ENCODE measurements at regions not wholly inside any gene's neighbourhood (a gene's known extent, or its start where the extent isn't known, plus 50 kb on each side); places are given as distances from the start of the nearest gene placed in this dataset.

DNA sequence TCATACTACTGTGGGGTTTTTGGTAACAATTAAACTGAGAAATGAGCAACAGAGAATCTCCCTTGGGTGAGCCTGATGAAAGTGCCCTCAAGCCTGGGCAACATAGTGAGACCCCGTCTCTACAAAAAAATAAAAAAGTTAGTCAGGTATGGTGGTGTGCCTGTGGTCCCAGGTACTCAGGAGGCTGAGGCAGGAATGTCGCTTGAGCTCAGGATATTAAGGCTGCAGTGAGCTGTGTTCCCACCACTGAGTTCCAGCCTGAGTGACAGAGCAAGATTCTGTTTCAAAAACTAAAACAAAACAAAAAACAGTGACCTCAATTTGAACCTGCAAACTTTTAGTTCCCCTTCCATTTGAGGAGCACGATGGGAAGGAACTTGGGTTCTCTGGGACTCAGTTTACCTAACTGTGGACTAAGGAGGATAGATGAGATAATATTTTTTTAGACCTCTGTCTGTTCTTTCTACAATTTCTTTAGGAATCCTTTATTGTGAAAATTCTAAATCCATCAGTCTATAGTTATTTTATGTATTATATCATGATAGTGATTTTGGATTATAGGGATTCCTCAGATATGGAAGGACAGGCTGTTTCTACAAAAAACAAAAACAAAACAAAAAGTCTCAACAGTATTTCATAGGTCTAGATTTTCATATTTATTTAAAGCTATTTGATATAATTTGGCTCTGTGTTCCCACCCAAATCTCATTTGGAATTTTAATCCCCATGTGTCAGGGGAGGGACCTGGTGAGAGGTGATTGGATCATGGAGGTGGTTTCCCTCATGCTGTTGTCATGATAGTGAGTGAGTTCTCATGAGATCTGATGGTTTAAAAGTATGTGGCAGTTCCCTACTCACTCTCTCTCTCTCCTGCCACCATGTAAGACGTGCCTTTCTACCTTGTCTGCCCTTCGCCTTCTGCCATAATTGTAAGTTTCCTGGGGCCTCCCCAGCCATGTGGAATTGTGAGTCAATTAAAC lies 178.6 kb downstream of the MYCN start:
- no peak for DNase-seq (ENCODE audit: low spot score)

DNA sequence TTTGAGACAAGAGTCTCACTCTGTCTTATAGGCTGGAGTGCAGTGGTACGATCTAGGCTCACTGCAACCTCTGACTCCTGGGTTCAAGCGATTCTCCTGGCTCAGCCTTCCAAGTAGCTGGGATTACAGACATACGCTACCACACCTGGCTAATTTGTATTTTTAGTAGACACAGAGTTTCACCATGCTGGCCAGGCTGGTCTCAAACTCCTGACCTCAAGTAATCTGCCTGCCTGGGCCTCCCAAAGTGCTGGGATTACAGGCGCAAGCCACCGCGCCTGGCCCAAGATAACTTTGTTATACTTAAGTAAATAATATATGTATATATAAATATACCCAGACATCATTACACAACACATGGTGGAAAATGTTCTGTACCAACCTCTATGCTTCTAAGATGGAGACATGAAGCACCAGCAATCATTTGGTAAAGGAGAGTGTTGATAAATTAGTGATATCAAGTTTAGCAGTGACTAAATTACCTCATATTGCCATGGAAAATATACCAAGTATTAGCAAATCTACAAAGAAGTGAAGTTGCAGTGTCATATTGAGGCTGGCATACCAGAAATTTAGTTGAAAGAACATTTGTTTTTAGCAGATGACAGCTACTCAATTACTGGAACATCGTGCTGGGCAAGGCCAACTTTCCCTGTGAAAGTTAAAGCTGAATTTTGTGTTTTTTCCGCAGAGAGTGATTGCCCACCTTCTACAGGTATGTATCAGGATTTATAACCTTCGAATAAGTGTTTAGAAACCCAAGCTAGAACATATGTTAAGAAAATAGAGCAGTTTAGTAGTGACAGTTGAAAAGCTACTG lies 177.7 kb downstream of the MYCN start:
- no peak for DNase-seq (ENCODE audit: low spot score)

- DNase-seq (ENCODE audit: low spot score), result no peak
Observed at GRCh38 chr2:16117021-16117700, 176.8 kb downstream of the MYCN start.

- no peak for DNase-seq (ENCODE audit: low spot score)
Observed at GRCh38 chr2:16115881-16116830, 175.8 kb downstream of the MYCN start.

- no peak for DNase-seq (ENCODE audit: low spot score)
Observed at GRCh38 chr2:16115291-16115690, 174.9 kb downstream of the MYCN start.

- no peak for DNase-seq (ENCODE audit: low spot score)
Observed at GRCh38 chr2:16114836-16115235, 174.5 kb downstream of the MYCN start.

- DNase-seq (ENCODE audit: low spot score), result no peak
Observed at GRCh38 chr2:16114070-16114469, 173.7 kb downstream of the MYCN start.

DNA sequence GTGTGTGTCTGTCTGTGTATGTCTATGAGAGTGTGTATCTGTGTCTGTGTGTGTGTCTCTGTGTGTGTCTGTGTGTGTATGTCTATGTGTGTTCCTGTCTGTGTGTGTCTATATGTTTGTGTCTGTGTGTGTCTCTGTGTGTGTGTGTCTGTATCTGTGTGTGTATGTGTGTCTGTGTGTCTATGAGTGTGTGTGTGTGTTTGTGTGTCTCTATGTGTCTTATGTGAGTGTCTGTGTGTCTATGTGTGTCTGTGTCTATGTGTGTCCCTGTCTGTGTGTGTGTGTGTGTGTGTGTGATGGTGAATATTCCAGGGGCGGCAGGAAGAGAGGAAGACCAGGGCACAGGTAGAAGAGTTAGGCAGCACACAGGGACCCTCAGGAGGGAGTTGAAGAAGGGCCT lies 173.2 kb downstream of the MYCN start:
- DNase-seq (ENCODE audit: low spot score), result no peak

DNA sequence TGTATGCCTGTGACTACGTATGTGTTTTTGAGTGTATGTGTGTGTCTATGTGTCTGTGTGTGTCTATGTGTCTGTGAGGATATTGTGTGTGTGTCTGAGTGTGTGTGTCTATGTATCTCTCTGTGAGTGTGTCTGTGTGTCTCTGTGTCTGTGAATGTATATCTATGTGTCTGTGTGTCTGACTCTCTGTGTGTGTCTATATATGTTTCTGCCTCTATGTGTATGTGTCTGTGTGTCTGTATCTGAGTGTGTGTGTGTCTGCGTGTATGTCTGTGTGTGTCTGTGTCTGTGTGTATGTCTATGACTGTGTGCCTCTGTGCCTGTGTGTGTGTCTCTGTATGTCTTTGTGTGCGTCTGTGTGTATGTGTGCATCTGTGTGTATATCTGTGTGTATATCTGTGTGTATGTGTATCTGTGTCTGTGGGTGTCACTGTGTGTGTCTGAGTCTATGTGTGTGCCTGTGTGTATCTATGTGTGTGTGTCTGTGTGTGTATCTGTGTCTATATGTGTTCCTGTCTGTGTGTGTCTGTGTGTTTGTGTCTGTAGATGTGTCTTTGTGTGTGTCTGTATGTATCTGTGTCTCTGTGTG lies 172.7 kb downstream of the MYCN start:
- no peak for DNase-seq (ENCODE audit: low spot score)

- no peak for DNase-seq (ENCODE audit: low spot score)
Observed at GRCh38 chr2:16112251-16112971, 172.1 kb downstream of the MYCN start.

DNA sequence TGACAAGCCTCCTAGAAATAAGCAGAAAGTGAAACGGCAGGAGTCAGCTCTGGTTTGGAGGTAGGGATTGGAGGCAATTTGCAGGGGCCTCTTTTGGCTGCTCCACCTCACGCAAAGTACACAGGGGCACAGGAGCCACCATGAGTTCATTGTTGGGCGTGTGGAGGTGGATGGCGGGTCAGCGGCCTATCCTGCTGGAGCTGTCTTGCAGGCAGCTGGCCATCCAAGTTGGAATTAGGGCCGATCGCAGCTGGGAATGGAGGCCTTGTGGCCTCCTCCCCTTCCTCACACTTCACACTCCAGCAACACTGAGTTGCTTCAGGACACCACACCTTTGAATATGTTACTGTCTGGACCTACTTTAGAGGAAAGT lies 171.5 kb downstream of the MYCN start:
- DNase-seq (ENCODE audit: low spot score), result no peak

DNA sequence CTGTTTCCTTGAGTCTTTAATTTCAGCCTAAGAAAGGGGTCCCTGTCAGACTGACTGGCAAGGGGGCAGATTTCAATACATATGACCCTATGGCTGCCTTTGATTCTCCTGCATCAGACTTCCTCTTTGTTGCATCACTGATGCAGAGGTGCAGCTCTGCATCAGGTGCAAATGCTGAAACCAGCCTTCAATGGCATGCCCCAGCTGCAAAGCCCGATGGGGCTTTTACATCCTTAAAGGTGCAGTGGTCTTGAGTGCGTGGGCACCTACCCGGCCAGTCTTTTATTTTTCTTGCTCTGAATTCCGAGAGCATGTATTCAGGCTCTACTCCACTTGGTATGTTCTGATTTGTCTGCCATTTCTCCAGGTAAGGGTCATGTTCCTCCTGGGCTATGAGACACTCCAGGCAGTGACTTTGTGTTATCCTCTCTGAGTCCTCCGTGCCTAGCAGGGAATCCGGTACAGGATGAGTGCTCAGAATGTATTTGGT lies 169.5 kb downstream of the MYCN start:
- no peak for DNase-seq (ENCODE audit: low spot score)

GRCh38 chr2:16109368-16109820 lies 169.0 kb downstream of the MYCN start:
- no peak for DNase-seq (ENCODE audit: low spot score)

GRCh38 chr2:16107246-16107645 lies 166.9 kb downstream of the MYCN start:
- DNase-seq (ENCODE audit: low spot score), result no peak

DNA sequence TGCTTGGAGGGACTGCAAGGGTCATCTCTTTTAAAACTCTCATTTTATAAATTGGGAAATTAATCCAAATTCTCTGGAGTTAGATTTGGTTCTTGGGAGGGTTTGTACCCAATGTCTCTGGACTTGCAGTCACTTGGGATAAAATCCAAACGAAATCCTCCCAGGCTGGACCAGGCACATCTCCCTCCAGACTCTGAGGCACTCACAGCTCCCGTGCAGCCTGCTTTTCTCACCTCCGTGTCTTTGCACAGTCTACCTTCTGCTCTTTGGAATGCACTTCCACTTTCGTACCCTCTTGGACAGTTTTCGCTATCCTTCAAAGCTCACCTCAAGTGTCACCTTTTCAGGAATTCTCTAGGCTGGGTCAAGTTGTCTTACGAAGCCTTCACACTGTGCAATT lies 166.3 kb downstream of the MYCN start:
- no peak for DNase-seq (ENCODE audit: low spot score)

DNA sequence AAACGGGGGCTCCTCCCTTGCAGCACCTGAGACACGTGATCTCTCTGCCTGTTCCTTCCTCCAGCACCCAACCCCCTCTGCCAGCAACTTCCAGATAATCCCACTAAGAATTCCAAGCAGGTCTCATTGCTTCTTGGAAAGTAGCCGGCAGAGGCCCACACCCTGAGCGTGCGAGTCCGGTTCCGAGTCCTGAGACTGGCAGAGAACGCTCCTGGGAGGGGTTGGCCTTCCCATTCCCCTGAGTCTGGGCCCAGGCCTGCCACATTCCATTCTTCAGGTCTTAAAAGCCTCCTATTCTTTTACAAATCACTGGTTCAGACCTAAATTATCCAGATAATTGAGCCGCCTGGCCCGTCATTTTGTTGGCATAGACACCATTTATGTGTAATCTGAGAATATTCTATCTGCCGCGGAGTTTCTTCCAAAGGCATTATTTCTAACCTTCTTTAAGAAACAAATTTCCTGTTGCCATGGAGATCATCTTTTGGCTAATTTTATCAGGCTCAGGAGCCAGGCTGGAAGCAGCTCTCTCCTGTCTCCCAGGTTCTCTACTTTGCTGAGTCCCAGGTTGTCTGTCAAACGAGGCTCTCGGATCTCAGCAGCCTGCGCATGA lies 165.4 kb downstream of the MYCN start:
- no peak for DNase-seq (ENCODE audit: low spot score)

GRCh38 chr2:16104949-16105668 lies 164.8 kb downstream of the MYCN start:
- no peak for DNase-seq (ENCODE audit: low spot score)

- no peak for DNase-seq (ENCODE audit: low spot score)
Observed at GRCh38 chr2:16104315-16104948, 164.1 kb downstream of the MYCN start.
